ENCODE measurements at regions not wholly inside any gene's neighbourhood (a gene's known extent, or its start where the extent isn't known, plus 50 kb on each side); places are given as distances from the start of the nearest gene placed in this dataset.

- no peak for TF ChIP-seq CTCF (IDR thresholded peaks at IDR 0.05; ENCODE audit: low read depth, low read length, poor library complexity, severe bottlenecking)
- TF ChIP-seq EZH2phosphoT487 (IDR thresholded peaks at IDR 0.05; ENCODE audit: borderline replicate concordance, low read length): no peak
These were observed 100.7 kb upstream of the CTTNBP2 start for GRCh38 chr7:117973975-117974374.
